Fibroblast of skin of right biceps (primary cell): ENCODE measurements at regions not wholly inside any gene's neighbourhood (a gene's known extent, or its start where the extent isn't known, plus 50 kb on each side); places are given as distances from the start of the nearest gene placed in this dataset.

ENCODE experiments used
- DNase-seq: peaks from one replicate; pipeline ENCODE4 v3.0.0-alpha.2; 2013

DNA sequence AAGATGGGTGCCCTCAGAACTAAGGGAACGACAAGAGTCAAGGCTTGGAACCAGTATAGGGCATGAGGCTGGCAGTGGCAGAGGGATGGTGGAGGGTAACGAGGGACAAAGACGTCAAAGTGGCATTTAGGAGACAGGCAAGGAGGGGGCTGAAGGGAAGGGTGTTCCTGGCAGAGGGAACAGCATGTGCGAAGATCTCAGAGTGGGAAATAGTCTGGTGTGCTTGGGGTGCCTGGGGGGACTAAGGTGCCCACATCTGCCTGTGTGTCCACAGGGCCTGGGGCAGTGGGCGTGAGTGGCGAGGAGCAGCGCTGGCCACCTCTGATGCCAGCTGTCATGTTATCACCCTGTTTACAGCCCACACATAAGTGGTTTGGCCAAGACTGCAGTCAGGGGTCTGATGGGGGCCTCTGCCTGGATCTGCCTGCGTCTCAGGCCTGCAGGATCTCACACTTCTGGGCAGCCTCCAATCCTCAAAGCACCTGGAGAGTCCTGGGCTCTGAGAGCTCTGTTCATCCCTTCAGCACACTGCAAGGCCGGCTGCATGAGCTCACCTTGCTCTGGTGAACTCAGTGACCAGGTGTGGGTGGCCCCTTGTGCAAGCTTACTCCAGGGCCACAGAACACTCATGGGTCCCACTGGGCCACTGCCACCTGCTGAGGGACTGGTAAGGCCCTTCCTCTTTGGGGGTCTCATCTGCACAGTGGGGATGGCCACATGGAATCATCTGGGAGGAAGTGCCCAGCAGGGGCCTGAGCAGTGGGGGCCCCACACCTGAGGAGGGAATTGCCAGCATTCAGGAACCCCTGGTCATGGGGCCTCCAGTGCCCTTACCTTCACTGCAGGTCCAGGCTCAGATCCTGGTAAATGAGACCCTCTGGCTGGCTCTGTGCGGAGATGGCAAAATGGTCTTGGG, 89.7 kb upstream of the SHISAL1 start:
- no peak for DNase-seq

DNA sequence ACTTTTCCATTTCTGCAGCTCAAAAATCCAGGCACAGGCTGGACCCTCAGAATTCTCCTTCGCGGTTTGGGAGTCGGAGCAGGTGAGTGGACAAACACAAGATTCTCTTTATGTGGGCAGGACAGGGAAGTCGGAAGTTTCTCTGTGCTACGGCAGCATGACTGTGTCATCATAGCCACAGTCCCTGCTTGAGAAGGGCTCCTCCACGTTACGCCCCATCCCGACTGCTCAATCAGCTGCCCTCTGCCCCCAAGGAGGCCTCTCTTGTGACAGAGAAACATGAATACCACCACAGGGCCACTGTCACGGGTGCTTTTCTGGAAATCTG, 89.0 kb upstream of the SHISAL1 start:
- DNase-seq, result no peak

DNA sequence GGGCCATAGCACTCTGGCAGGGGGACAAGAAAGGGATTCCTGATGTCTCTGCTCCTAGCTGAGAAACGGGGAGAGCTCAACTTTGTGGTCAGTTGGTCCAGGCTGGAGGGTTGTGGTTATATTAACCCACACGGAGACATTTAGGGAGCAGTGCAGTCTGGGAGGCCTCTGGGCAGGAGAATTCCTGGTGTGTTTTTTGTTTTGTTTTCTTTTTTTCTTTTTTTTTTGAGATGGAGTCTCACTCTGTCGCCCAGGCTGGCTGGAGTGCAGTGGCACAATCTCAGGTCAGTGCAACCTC, 88.0 kb upstream of the SHISAL1 start:
- DNase-seq, result no peak

DNA sequence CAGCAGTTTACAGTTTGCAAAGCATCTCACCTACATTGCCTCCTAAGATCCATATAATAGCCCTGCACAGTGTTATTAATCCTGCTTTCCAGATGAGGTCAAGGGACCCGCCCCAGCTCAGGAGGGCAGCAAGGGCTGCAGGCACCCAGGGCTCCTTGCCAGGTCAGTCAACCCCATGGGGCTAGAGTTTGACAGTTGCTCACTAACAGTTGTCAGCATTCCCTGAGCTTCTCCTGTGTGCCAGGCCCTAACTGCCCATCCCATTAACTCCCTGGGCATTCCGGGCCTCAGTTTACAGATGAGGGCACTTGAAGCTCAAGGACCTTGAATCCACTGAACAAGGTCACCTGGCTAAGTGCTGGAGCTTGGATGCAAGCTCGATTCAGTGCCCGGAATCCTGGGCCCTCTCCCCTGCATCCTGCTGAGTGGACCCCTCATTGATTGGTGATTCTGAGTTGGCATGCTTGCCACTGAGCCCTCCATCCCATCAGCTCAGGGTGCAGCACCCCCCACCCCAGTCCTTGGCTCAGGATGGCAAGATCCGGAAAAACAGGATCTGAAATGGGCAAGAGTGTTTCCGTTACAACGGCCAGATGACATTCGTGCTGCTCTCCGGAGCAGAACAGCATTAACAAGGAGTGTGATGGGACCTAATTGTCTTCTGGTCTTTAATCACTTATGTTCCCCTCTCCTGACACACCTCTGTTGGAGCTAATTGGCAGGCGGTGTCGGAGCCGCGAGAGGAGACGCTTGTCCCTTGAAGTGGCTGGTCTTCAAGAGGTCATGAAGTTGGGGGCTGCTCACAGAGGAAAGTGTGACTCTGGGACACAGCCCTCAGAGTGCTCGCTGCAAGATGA, 87.4 kb upstream of the SHISAL1 start:
- DNase-seq, result no peak

GRCh38 chr22:44398856-44399837, 86.4 kb upstream of the SHISAL1 start:
- no peak for DNase-seq

- no peak for DNase-seq
Measured at GRCh38 chr22:44396727-44397722, 84.3 kb upstream of the SHISAL1 start.

- DNase-seq, result no peak
Measured at GRCh38 chr22:44396021-44396726, 83.4 kb upstream of the SHISAL1 start.

GRCh38 chr22:44395118-44396005, 82.6 kb upstream of the SHISAL1 start:
- DNase-seq, result no peak

DNA sequence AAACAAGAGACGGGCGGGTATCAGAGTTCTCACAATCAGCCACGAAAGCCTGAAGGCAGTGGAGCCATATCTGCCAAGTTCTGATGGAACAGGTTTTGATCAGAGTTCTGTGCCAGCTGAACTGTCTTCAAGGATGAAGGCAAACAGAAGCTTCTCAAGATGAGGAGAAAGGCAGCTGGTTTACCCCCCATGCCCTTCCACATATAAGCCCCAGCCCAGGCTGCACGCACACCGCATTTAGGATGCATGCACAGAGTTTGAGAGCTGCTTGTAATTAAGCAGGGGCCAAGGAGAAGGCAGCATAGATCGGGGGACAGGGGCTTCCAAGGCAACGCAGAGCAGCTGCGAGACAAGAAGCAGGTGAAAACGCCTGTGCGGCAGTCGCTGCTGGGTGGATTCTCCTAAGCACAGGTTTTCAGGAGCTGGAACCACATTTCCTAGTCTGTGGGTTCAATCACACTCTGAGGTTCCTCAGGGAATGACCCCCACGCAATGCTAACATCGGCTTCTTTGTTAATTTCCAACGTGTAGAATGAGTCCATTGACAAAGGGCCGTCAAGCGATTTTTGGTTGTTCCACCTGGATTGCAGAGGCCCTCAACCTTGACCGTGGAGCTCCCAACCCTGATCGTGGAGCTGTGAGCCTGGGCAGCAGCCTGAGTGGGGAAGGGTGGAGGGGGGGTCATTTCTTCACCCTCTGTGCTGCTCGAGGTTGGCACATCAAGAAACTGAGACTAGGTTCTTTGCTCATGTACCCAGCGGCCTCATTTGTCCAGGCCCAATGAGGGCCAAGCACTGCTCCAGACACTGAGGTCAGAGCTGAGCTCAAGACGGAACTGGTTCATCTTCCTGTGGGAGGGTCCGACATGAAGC, 81.7 kb upstream of the SHISAL1 start:
- DNase-seq, result no peak

DNA sequence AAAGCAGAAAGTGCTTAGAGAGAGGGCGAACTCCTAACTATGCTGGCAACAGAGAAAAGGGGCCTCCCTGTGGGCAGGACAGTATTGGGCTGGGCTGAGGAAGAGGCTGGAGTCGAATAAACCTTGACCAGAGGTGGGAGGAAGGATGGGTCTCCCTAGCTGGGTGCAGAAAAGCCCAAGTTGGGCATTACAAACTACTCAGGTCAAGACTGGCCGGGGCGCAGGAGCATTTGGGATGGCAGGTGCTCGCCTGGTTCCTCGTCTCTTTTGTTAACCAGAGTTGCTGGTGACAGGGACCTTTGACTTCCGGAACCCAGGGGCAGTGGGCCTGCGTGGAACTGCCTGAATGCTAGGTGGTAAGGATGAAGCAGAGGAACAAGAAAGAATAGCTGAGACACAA, 80.3 kb upstream of the SHISAL1 start:
- DNase-seq, result no peak

- no peak for DNase-seq
Measured at GRCh38 chr22:44392446-44392921, 79.7 kb upstream of the SHISAL1 start.

DNA sequence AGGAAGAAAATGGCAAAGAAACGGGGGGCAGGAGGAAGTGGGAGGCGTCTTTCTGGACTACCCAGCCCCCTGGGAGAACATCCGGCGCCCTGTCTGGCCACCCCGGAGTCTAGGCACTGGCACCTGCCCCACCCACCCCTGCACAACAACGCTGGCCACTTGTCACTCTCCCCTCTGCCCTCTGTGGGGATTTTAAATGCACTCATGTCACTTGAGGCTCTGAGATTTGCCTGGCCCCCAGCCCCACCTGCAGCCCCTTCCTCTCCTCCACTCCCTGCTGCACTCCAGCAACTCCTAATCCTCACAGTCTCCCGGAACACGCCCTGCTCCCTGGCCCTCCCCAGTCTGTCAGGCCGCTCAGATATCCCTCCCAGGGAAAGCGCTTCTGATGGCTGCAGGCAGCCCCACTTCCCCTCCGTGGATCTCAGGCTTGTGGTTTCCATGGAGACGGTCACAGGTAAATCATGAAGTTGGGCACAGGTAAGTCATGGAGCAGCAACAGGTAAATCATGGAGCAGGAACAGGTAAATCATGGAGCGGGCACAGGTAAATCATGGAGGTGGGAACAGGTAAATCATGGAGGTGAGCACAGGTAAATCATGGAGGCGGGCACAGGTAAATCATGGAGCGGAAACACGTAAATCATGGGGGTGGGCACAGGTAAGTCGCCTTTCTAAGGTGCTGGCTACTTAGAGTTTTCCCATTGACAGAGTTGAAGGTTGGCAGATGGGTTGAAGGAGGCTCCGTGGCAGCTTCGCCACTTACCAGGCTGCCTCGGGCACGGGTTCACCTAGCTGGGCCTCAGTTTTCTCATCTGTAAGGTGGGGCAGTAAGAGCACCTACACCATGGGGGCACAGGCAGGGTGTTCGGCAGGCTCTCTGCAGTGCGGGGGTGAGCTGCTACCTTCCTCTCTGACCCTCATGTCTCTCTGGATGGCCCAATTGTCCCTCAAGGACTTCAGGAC, 79.0 kb upstream of the SHISAL1 start:
- DNase-seq, result no peak

DNA sequence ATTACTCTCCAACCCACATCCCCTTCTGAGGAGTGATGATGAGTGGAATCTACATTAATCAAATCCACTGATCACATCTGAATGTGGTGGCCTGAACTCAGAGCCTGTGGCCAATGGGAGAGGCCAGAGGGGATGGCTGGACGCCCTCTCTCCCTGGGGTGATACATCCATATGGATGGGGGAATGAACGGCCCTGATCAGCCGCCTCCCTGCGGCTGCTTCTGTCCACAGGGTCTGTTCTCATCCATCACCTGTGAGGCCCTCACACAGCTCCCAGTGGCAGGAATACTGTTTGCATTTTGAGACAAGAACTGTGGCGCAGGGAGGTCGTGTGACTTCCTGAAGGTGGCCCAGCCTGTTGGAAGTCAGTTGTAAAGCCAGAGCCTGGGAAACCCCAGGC, 78.3 kb upstream of the SHISAL1 start:
- DNase-seq, result no peak

- no peak for DNase-seq
Measured at GRCh38 chr22:44390613-44390970, 77.8 kb upstream of the SHISAL1 start.

- DNase-seq, result no peak
Measured at GRCh38 chr22:44389926-44390612, 77.3 kb upstream of the SHISAL1 start.

DNA sequence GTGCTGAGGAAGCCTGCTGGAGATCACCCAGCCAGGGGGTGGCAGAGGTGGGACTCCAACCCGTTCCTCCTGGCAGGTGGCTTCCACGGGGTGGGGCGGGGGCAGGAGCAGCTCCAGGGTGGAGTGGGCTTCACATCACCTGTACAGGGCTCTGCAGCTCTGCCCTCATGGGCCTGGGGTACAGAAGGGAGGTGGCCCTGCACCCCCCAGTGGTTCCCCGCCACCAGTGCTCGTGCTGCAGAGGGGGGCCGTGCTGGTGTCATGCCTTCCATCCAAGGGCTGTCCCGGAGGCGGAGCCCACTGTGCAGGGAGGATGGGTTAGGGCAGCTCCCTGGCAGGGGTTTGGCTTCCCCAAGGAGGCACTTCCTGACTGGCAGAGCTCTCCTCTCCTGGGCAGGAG, 76.4 kb upstream of the SHISAL1 start:
- DNase-seq, result no peak

DNA sequence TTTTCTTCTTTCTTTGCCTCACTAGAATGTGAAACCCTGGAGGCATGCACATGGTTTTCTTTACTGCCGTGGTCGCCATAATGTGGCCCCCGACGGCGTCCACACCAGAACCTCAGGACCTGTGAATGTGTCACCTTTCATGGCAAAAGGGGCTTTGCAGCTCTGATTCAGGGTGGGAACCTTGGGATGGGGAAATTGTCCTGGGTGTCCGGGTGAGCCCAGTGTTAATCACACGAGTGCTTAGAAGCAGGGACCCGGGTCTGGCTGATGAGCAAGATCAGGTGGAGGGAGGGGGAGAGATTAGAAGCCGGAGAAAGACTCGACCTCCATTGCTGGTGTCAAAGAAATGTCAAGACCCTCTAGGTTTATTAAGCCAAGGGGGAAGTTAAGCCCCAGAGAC, 74.7 kb upstream of the SHISAL1 start:
- no peak for DNase-seq
